H9 (cell line): ENCODE measurements at regions not wholly inside any gene's neighbourhood (a gene's known extent, or its start where the extent isn't known, plus 50 kb on each side); places are given as distances from the start of the nearest gene placed in this dataset.

Source experiments
- DNase-seq: peaks from one replicate; pipeline ENCODE4 v3.0.0-alpha.2; 2017
- H2AFZ ChIP-seq: one replicate; pipeline ENCODE4 v1.6.1; 2013; ENCODE audit warnings: mild to moderate bottlenecking, low read length, control low read depth, moderate library complexity
- H2AK5ac ChIP-seq: 2 replicates; pipeline ENCODE4 v1.6.1; 2013; ENCODE audit warnings: low read length, control low read depth, mixed read lengths; ENCODE audit not compliant: insufficient read length
- H2BK120ac ChIP-seq: one replicate; pipeline ENCODE4 v1.6.1; 2013; ENCODE audit warnings: low read depth, mild to moderate bottlenecking, low read length, control low read depth, inconsistent platforms; ENCODE audit not compliant: poor library complexity, severe bottlenecking
- H2BK12ac ChIP-seq: 2 replicates; pipeline ENCODE4 v1.6.1; 2013; ENCODE audit warnings: low read length, control low read depth, mixed read lengths, low read depth; ENCODE audit not compliant: insufficient read length
- H2BK15ac ChIP-seq: 2 replicates; pipeline ENCODE4 v1.6.1; 2013; ENCODE audit warnings: low read depth, low read length, control low read depth
- H2BK20ac ChIP-seq: one replicate; pipeline ENCODE4 v1.6.1; 2013; ENCODE audit warnings: low read depth, mild to moderate bottlenecking, low read length, control low read depth, inconsistent platforms; ENCODE audit not compliant: poor library complexity, severe bottlenecking
- H2BK5ac ChIP-seq: 2 replicates; pipeline ENCODE4 v1.6.1; 2013; ENCODE audit warnings: low read length, control low read depth, mixed read lengths; ENCODE audit not compliant: insufficient read length
- H3K14ac ChIP-seq: 2 replicates; pipeline ENCODE4 v1.6.1; 2013; ENCODE audit warnings: low read length, control low read depth; ENCODE audit not compliant: insufficient read depth
- H3K18ac ChIP-seq: 2 replicates; pipeline ENCODE4 v1.6.1; 2013; ENCODE audit warnings: low read depth, mild to moderate bottlenecking, mixed read lengths, low read length, control low read depth; ENCODE audit not compliant: insufficient read length
- H3K23ac ChIP-seq: 2 replicates; pipeline ENCODE4 v1.6.1; 2013; ENCODE audit warnings: low read length, control low read depth, mixed read lengths, low read depth; ENCODE audit not compliant: insufficient read length
- H3K23me2 ChIP-seq: 2 replicates; pipeline ENCODE4 v1.6.1; 2013; ENCODE audit warnings: low read depth, mild to moderate bottlenecking, mixed read lengths, low read length, control low read depth; ENCODE audit not compliant: insufficient read length, poor library complexity, severe bottlenecking
- H3K27ac ChIP-seq: 2 replicates; pipeline ENCODE4 v1.5.1; 2013; ENCODE audit warnings: low read length, control low read depth, mixed read lengths, low read depth; ENCODE audit not compliant: insufficient read length
- H3K27me3 ChIP-seq: 2 replicates; pipeline ENCODE4 v1.6.1; 2013; ENCODE audit warnings: low read length, control low read depth, inconsistent platforms; ENCODE audit not compliant: insufficient read depth
- H3K4ac ChIP-seq: 2 replicates; pipeline ENCODE4 v1.6.1; 2013; ENCODE audit warnings: low read depth, mild to moderate bottlenecking, control low read depth, inconsistent platforms, low read length, moderate library complexity
- H3K4me1 ChIP-seq: 2 replicates; pipeline ENCODE4 v1.6.1; 2013; ENCODE audit warnings: low read length, control low read depth, inconsistent platforms; ENCODE audit not compliant: insufficient read depth
- H3K4me2 ChIP-seq: 2 replicates; pipeline ENCODE4 v1.6.1; 2013; ENCODE audit warnings: low read length, control low read depth, mixed read lengths; ENCODE audit not compliant: insufficient read length, insufficient read depth
- H3K56ac ChIP-seq: 2 replicates; pipeline ENCODE4 v1.6.1; 2013; ENCODE audit warnings: low read depth, mild to moderate bottlenecking, mixed read lengths, low read length, control low read depth; ENCODE audit not compliant: insufficient read length
- H3K79me1 ChIP-seq: 2 replicates; pipeline ENCODE4 v1.6.1; 2013; ENCODE audit warnings: low read depth, mild to moderate bottlenecking, moderate library complexity, low read length, control low read depth, inconsistent platforms; ENCODE audit not compliant: insufficient read depth, poor library complexity, severe bottlenecking
- H3K79me2 ChIP-seq: 2 replicates; pipeline ENCODE4 v1.6.1; 2013; ENCODE audit warnings: low read length, control low read depth, inconsistent platforms; ENCODE audit not compliant: insufficient read depth
- H3K9ac ChIP-seq: 2 replicates; pipeline ENCODE4 v1.6.1; 2013; ENCODE audit warnings: low read length, control low read depth, mixed read lengths; ENCODE audit not compliant: insufficient read length; ENCODE audit errors: extremely low read depth
- H3K9me3 ChIP-seq: one replicate; pipeline ENCODE4 v1.6.1; 2013; ENCODE audit warnings: low read depth, low read length, inconsistent platforms; ENCODE audit not compliant: control insufficient read depth
- H3T11ph ChIP-seq: one replicate; pipeline ENCODE4 v1.6.1; 2013; ENCODE audit warnings: mild to moderate bottlenecking, low read length, control low read depth, inconsistent platforms
- H4K20me1 ChIP-seq: one replicate; pipeline ENCODE4 v1.6.1; 2013; ENCODE audit not compliant: control insufficient read depth, insufficient read length, insufficient read depth
- H4K5ac ChIP-seq: 2 replicates; pipeline ENCODE4 v1.6.1; 2013; ENCODE audit warnings: low read depth, mild to moderate bottlenecking, mixed read lengths, low read length, control low read depth; ENCODE audit not compliant: insufficient read length
- H4K8ac ChIP-seq: replicated peaks from 2 replicates; pipeline ENCODE4 v1.6.1; 2013; ENCODE audit warnings: low read length, control low read depth, mixed read lengths, low read depth; ENCODE audit not compliant: insufficient read length
- H4K91ac ChIP-seq: 2 replicates; pipeline ENCODE4 v1.6.1; 2013; ENCODE audit warnings: low read depth, mild to moderate bottlenecking, moderate library complexity, mixed read lengths, low read length, control low read depth; ENCODE audit not compliant: insufficient read length
- H3K27ac Mint-ChIP-seq, 3 experiments: 2 replicates in 2 of 3; 3 replicates in 1 of 3; pipeline ENCODE4 v1.8.0; 2020 to 2021; ENCODE audit warnings: mixed read lengths in 3 of 3, mild to moderate bottlenecking in 1 of 3, moderate library complexity in 1 of 3
- H3K27me3 Mint-ChIP-seq: 2 replicates; pipeline ENCODE4 v1.8.0; 2021; ENCODE audit warnings: low read depth, mild to moderate bottlenecking, moderate library complexity, mixed read lengths
- H3K36me3 Mint-ChIP-seq, 3 experiments: 2 replicates in 2 of 3; 3 replicates in 1 of 3; pipeline ENCODE4 v1.8.0; 2020 to 2021; ENCODE audit warnings: low read depth in 3 of 3, mixed read lengths in 3 of 3; ENCODE audit not compliant: insufficient read depth in 1 of 3
- H3K4me1 Mint-ChIP-seq, 2 experiments: 2 replicates each; pipeline ENCODE4 v1.8.0; 2020; ENCODE audit warnings: mixed read lengths in 2 of 2
- H3K4me3 Mint-ChIP-seq, 2 experiments: 2 replicates in 1 of 2; 3 replicates in 1 of 2; pipeline ENCODE4 v1.8.0; 2020 to 2021; ENCODE audit warnings: mild to moderate bottlenecking in 2 of 2, mixed read lengths in 2 of 2, moderate library complexity in 1 of 2
- H3K9me3 Mint-ChIP-seq, 2 experiments: 2 replicates in 1 of 2; 3 replicates in 1 of 2; pipeline ENCODE4 v1.8.0; 2020; ENCODE audit warnings: mild to moderate bottlenecking in 2 of 2, mixed read lengths in 2 of 2, moderate library complexity in 1 of 2
- WGBS: extraction: QIAGEN DNeasy Blood & Tissue Kit; methylation state at CpG from one replicate; pipeline ENCODE4 v1.1.7; 2013; ENCODE audit warnings: missing lambda C conversion rate, low lambda C conversion rate, mixed read lengths; ENCODE audit not compliant: insufficient read length; ENCODE audit errors: extremely low coverage; 5-methylcytosine and 5-hydroxymethylcytosine counted together
- TF ChIP-seq, protein P1 (sequence below): fragments of 200-600 bp; sonication (generic); conservative IDR thresholded peaks from 3 replicates; pipeline ENCODE4 v1.8.0; 2021; ENCODE audit warnings: antibody characterized with exemption, mild to moderate bottlenecking

DNA sequence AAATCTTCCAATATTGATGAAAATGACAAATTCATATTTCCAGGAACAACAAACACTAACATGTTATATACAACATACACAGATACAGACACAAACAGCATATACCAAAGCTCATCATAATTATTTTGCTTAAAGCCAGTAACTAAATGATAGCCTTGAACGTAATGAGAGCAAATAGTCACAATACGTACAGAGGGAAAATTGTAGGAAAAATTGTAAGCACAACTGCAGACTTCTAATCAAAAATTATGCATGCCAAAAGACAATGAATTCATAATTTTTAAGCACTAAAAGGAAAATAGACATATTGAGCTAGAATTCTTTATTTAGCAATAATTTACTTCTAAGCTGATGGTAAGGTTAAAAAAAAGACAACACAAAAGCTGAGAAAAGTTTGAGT, 1466.9 kb upstream of the CELF2 start:
- no peak overlapping the region for H3K18ac ChIP-seq
- no peaks in the 10 kb centered on the region for H3K4me1 ChIP-seq
- H2BK15ac ChIP-seq = no peak overlapping the region
- no CpG with 5 or more reads among the region's 2 CpGs for WGBS
- no peaks in the 10 kb centered on the region for H3K23me2 ChIP-seq
- H2AFZ ChIP-seq = no peak overlapping the region
- no peak overlapping the region for H2BK120ac ChIP-seq
- H3K9ac ChIP-seq = no peak overlapping the region
- H3K4me2 ChIP-seq = no peak overlapping the region
- H2BK20ac ChIP-seq = no peak overlapping the region
- H4K8ac ChIP-seq = no peak overlapping the region
- no peaks in the 10 kb centered on the region for H3K9me3 ChIP-seq
- Mint-ChIP-seq H3K27ac (no peak overlapping the region), H3K4me1 (peaks cover 6% of the 10 kb centered on the region in 2 experiments), H3K27me3 (no peaks in the 10 kb centered on the region), H3K36me3 (peaks cover 6 to 19% (median 8%) of the 10 kb centered on the region in 3 experiments), H3K9me3 (peaks cover 14% of the 10 kb centered on the region in 2 experiments), H3K4me3 (no peak overlapping the region)
- no peaks in the 10 kb centered on the region for H3K79me2 ChIP-seq
- no peak for DNase-seq
- H3K79me1 ChIP-seq = no peaks in the 10 kb centered on the region
- no peak overlapping the region for H3K56ac ChIP-seq
- H2AK5ac ChIP-seq = no peak overlapping the region
- H4K91ac ChIP-seq = no peak overlapping the region
- no peak overlapping the region for H3K27ac ChIP-seq
- no peak overlapping the region for H2BK12ac ChIP-seq
- H2BK5ac ChIP-seq = no peak overlapping the region
- no peaks in the 10 kb centered on the region for H3K27me3 ChIP-seq
- H3K14ac ChIP-seq = no peak overlapping the region
- no peaks in the 10 kb centered on the region for H4K20me1 ChIP-seq
- TF ChIP-seq, protein P1, sequence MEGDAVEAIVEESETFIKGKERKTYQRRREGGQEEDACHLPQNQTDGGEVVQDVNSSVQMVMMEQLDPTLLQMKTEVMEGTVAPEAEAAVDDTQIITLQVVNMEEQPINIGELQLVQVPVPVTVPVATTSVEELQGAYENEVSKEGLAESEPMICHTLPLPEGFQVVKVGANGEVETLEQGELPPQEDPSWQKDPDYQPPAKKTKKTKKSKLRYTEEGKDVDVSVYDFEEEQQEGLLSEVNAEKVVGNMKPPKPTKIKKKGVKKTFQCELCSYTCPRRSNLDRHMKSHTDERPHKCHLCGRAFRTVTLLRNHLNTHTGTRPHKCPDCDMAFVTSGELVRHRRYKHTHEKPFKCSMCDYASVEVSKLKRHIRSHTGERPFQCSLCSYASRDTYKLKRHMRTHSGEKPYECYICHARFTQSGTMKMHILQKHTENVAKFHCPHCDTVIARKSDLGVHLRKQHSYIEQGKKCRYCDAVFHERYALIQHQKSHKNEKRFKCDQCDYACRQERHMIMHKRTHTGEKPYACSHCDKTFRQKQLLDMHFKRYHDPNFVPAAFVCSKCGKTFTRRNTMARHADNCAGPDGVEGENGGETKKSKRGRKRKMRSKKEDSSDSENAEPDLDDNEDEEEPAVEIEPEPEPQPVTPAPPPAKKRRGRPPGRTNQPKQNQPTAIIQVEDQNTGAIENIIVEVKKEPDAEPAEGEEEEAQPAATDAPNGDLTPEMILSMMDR = no peak
- no peak overlapping the region for H4K5ac ChIP-seq
- no peak overlapping the region for H3K23ac ChIP-seq
- H3K4ac ChIP-seq = no peak overlapping the region
- H3T11ph ChIP-seq = no peak overlapping the region
